ENCODE measurements at regions not wholly inside any gene's neighbourhood (a gene's known extent, or its start where the extent isn't known, plus 50 kb on each side); places are given as distances from the start of the nearest gene placed in this dataset.

- 0% methylated on average over 1 of the region's 1 CpG for WGBS (ENCODE audit: missing lambda C conversion rate)
- ATAC-seq (no peak), DNase-seq (ENCODE audit: low read depth in 1 of 2, low spot score in 1 of 2) (no peak), FAIRE-seq (no peak)
- H3K9me3 ChIP-seq: no peaks in the 10 kb centered on the region; the same call in 2 of the 3 replicates
- ChIA-PET CTCF (no interaction called here), POLR2A (no interaction called here)
- no peak overlapping the region for H3K27ac ChIP-seq
- H3K4me3 ChIP-seq: no peak overlapping the region
- H3K4me1 ChIP-seq: no peaks in the 10 kb centered on the region
- H3K4me2 ChIP-seq: no peak overlapping the region
- no peak for TF ChIP-seq NFE2L2 (conservative IDR thresholded peaks at IDR 0.05; ENCODE audit: low read length)
- no peak for TF ChIP-seq CHD4 (IDR thresholded peaks at IDR 0.05; ENCODE audit: borderline replicate concordance)
- TF ChIP-seq HDAC2 (IDR thresholded peaks at IDR 0.05): no peak
- no peak for TF ChIP-seq MYC (IDR thresholded peaks at IDR 0.05; ENCODE audit: borderline replicate concordance, low read length)
- no peak for TF ChIP-seq CTCF (IDR thresholded peaks at IDR 0.05)
- no peak for TF ChIP-seq PBX3 (IDR thresholded peaks at IDR 0.05)
- no peak for TF ChIP-seq HOXA7 (CRISPR knock-in tag; IDR thresholded peaks at IDR 0.05)
- no peak for TF ChIP-seq HOXB13 (CRISPR knock-in tag; IDR thresholded peaks at IDR 0.05; ENCODE audit: low read depth)
- TF ChIP-seq MAX (IDR thresholded peaks at IDR 0.05): no peak
- TF ChIP-seq HEYL (CRISPR knock-in tag; IDR thresholded peaks at IDR 0.05): no peak
- no peak for TF ChIP-seq ZNF302 (CRISPR knock-in tag; IDR thresholded peaks at IDR 0.05)
- no peak for TF ChIP-seq CHD2 (IDR thresholded peaks at IDR 0.05; ENCODE audit: low read length, partially characterized antibody)
- no peak for TF ChIP-seq GATA3 (IDR thresholded peaks at IDR 0.05; ENCODE audit: borderline replicate concordance)
- TF ChIP-seq JUNB (IDR thresholded peaks at IDR 0.05): no peak
- TF ChIP-seq BHLHE40 (IDR thresholded peaks at IDR 0.05; ENCODE audit: low read depth, low read length): no peak
- no peak for TF ChIP-seq TFCP2L1 (CRISPR knock-in tag; IDR thresholded peaks at IDR 0.05)
- no peak for TF ChIP-seq FOXS1 (CRISPR knock-in tag; IDR thresholded peaks at IDR 0.05)
Measured at GRCh38 chr16:86366481-86366880, 143.8 kb upstream of the FOXF1 start.

- Histone ChIP-seq H3K4me3 (no peak overlapping the region), H3K27ac (no peak overlapping the region), H3K9me3 (no peaks in the 10 kb centered on the region; the same call in 2 of the 3 replicates), H3K4me2 (no peak overlapping the region), H3K4me1 (no peaks in the 10 kb centered on the region)
- DNase-seq (ENCODE audit: low read depth in 1 of 2, low spot score in 1 of 2) (no peak), ATAC-seq (no peak), FAIRE-seq (no peak)
- ChIA-PET POLR2A (no interaction called here), CTCF (interaction anchor here (0.8 to 2.1 kb wide), 2 partner anchors 14 to 24 kb away, joined by 3 to 4 read pairs; no protein-coding TSS in a partner anchor)
- WGBS (ENCODE audit: missing lambda C conversion rate): 25% methylated on average over 12 of the region's 12 CpGs
- TF ChIP-seq RCOR1 (IDR thresholded peaks at IDR 0.05; ENCODE audit: low read depth, low read length) (no peak), CTCF (IDR thresholded peaks at IDR 0.05) (no peak)
Measured at GRCh38 chr16:86367291-86368072, 142.8 kb upstream of the FOXF1 start.

DNA sequence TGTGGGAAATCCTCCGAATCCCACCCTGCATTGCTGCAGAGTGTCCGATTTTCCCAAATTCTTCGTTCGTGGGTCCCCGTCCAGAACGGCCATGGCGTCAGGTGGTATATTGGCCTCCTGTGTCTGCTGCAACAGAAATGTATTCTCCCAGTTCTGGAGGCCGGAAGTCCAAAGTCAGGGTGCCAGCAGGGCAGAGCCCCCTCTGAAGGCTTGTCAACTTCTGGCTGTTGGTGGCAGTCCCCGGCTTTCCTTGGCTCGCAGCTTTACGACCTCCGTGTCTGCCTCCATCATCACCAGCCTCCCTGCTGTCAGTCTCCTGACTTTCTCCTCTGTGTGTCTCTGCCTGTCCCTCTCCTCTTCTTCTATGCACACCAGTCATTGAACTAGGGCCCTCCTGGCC lies 142.1 kb upstream of the FOXF1 start:
- Histone ChIP-seq H3K27ac (no peak overlapping the region), H3K9me3 (peaks cover 3% of the 10 kb centered on the region; the same call in 1 of the 3 replicates), H3K4me2 (no peak overlapping the region), H3K4me1 (no peaks in the 10 kb centered on the region), H3K4me3 (no peak overlapping the region)
- ATAC-seq: no peak
- DNase-seq (ENCODE audit: low read depth in 1 of 2, low spot score in 1 of 2): no peak
- CTCF ChIA-PET: interaction anchor here (2.1 kb wide), 1 partner anchor 23 kb away, joined by 4 read pairs; no protein-coding TSS in a partner anchor
- 55% methylated on average over 12 of the region's 12 CpGs for WGBS (ENCODE audit: missing lambda C conversion rate)
- FAIRE-seq: no peak
- POLR2A ChIA-PET: no interaction called here
- TF ChIP-seq CHD2 (IDR thresholded peaks at IDR 0.05; ENCODE audit: low read length, partially characterized antibody) (no peak), ATOH8 (CRISPR knock-in tag; IDR thresholded peaks at IDR 0.05; ENCODE audit: low read depth) (no peak), MYC (IDR thresholded peaks at IDR 0.05; ENCODE audit: borderline replicate concordance, low read length) (no peak), KDM1A (IDR thresholded peaks at IDR 0.05; ENCODE audit: low read depth) (no peak), ESRRA (IDR thresholded peaks at IDR 0.05; ENCODE audit: borderline replicate concordance, low read length) (no peak), JUNB (IDR thresholded peaks at IDR 0.05) (no peak), HOXA7 (CRISPR knock-in tag; IDR thresholded peaks at IDR 0.05) (no peak), EHMT2 (IDR thresholded peaks at IDR 0.05; ENCODE audit: low read depth) (no peak), ZC3H11A (IDR thresholded peaks at IDR 0.05) (no peak), BHLHE40 (IDR thresholded peaks at IDR 0.05; ENCODE audit: low read depth, low read length) (no peak), HMGXB4 (CRISPR knock-in tag; IDR thresholded peaks at IDR 0.05; ENCODE audit: borderline replicate concordance) (no peak)
- TF ChIP-seq, protein P1, sequence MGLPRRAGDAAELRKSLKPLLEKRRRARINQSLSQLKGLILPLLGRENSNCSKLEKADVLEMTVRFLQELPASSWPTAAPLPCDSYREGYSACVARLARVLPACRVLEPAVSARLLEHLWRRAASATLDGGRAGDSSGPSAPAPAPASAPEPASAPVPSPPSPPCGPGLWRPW (IDR thresholded peaks at IDR 0.05): no peak

Measured in A549 (cell line).